Activated naive CD4-positive, alpha-beta T cell (primary cell): ENCODE measurements at regions not wholly inside any gene's neighbourhood (a gene's known extent, or its start where the extent isn't known, plus 50 kb on each side); places are given as distances from the start of the nearest gene placed in this dataset.
"Not testable (repeated sequence)": the region's sequence is repeated elsewhere in the genome, so short reads cannot be mapped to it uniquely, and the experiment has no call there.

Source experiments
- DNase-seq, 4 experiments: peaks; one replicate each; lab custom pipeline; 2025; lab: John Stamatoyannopoulos, UW

DNA sequence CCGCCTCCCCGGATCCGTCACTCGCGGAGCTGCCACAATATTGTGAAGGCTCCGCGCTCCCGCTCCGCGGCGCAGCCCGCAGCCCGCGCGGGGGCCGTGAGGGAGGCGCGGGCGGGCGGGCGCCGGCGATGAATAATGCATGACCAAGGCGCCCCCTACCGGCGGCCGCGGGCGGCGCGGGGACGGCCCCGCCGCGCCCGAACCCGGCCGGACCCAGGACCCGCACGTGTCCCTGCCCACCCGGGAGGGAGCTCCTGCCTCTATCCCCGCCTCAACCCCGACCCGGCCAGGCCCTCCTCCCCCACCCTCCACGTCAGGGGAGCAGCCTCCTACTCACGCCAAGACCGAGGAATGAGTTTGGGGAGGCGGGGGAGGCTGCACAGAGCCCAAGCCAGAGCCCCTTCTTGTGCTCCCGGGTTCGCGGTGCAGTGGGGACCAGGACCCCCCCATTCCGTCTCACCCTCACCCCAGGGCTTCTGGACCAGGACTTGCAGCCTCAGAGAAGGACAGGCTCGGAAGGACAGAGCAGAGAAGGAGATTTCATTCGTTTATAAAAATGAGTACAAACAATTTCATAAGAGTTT is 70.8 kb upstream of the CASZ1 start:
- peak; percentile 19 to 60 (median 35) for DNase-seq

DNA sequence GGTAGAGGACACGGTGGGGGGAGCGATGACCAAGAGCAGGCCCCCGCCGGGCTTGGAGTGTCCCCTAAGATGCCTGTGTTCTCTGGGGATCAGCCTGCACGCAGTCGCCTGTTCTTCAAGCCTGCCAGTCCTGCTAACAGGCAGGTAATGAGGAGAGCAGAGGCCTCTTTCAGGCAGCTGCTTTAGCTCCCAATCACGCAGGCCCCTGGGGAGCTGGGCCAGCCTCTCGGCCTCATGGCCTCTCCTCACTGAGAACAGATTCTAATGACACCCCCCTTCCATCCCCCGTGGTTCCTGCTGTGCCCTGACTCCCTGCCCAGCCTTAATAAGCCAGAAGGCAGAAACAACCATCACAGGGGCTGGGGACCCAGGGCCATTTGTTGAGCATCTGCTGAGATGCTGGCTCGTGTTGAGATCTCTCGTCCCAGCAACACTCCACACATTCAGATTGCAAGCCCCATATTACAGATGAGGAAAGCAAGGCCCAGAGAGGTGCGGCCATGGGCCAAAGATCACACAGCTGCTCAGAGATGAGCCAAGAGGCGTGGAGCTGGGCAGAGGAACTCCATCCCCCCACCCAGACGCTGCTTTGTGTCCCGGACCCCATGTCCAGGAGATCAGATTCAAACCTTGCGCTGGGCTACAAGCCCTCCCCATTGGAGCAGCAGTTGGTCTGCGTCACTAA is 71.6 kb upstream of the CASZ1 start:
- no peak for DNase-seq

DNA sequence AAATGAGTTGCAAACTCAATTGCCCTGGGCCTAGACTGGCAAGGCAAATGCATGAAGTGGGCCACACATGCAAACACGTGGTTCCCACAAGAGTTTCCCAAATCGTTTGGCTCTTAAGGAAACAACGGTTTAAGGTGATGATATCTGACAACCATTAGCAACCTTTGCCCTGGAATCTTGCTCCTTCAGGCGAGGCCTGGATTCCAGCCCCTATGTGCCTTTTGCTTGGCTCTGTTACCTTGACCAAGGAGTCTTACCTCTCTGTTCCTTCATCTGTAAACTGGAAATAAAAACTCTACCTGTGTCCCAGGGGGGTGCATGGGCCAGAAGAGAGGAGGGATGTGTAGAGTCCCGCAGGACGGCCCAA is 72.1 kb upstream of the CASZ1 start:
- DNase-seq, result no peak

DNA sequence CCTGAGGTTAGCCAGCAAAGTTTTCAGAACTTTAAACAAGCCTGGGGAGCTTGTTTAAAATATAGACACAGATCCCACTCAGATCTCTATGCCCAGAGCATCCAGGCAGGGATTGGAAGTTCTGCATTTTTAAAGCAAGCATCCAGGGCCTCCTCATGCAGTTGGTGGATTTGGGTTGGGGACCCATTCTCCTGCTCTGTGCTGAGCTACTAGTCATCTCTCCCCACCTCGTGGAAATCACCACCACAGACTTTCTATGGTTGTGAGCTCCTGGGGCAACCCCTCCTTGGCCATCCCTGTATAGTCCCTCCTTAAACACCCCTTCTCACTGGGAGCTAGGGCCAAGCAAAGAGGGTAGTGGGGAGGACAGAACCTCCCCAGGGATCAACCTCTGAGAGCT is 73.5 kb upstream of the CASZ1 start:
- DNase-seq, result no peak

DNA sequence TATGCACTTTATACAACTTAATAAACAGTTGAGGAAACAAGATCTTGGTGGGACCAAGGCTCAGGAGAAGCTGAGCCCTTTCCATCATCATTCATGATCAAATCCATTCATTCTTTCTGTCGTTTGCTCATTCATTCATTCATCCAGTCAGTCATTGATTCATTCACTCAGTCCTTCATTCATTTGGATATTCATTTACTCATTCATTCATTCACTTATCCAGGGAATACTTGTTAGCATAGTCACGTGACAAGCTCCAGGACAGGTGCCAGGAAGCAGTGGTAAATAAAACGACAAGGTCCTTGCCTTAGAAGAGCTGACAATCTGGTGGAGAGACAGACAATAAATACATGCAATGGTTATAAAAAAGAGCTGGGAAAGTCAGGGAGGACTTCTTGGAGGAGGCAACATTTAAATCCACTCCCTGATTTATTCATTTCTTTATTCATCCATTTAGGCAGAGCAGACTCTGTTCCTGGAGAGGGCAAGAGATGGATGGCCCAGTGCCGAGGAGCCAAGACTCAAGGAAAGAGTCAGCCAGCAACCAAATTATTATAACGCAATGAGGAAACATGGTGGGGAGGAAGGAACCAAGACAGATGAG is 74.1 kb upstream of the CASZ1 start:
- DNase-seq, result no peak

DNA sequence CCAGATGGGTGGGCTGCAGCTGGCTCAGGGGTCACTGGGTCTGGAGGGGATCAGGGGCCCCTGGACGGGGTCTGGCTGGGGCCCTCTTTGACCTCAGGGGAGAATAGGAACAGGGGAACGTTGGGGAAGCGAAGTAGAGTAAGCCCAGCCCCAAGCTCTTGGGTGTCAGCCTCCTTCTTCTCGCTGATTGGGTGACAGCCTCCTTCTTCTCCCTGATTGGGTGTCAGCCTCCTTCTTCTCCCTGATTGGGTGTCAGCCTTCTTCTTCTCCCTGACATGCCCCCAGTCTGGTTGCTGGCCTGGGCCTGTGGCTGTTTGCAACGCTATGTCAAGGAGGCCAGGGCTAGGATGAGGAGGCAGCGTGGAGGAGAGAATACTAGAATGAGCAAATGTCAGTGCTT is 76.7 kb upstream of the CASZ1 start:
- no peak for DNase-seq

DNA sequence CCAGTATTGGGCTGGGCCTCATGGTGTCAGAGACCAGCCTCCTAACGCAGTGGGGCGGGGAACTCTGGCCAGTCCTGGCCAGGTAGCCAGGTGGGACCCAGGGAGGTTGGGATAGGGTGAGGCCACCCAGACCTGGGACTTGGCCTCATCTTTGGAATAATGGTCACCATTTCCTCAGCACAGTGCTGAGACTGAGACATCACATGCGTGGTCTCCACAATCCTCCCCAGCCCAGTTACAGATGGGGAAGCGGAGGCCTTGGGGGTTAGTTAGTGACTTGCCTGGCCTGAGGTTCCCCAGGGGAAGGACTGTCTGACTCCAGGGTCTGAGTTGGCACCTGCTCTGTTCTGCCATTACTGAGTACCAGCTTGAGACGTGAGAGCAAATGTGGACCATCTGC is 77.9 kb upstream of the CASZ1 start:
- no peak for DNase-seq

DNA sequence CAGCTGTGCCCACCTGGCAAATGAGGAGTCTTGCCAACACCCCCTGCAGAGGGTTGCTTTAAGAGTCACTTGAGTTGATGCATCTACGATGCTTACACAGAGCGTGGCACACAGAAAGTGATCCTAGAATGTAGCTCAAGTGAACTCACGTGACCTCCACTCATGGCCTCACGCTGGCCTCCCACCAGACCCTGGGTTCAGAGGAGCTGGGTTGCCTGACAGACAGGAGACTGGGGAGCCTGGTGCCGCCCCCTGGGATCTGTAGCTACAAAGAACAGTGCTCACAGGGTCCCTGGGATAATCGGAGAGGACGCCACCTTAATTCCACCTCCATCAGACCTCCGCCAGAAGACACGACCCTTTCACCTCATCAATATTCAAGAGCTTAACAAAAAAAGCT is 81.4 kb upstream of the CASZ1 start:
- DNase-seq, result no peak

DNA sequence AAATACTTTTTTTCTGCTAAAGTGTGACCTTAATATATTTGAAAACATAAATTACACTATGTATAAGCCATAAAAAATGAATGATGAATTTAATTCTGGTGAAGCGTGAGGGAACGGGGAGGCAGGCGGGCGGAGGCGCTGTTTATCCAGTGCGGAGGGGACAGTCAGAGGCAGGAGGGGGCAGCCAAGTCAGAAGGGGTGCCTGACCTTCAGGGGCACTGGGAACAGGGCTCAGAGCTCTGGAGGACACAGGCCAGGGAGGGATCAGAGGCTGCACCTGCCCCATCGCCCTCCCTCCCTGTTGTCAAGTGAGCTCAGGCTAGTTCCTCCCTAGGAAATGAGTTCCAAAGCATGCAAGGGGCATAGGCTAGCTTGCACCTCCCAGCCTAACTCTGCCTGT is 82.0 kb upstream of the CASZ1 start:
- DNase-seq, result no peak

DNA sequence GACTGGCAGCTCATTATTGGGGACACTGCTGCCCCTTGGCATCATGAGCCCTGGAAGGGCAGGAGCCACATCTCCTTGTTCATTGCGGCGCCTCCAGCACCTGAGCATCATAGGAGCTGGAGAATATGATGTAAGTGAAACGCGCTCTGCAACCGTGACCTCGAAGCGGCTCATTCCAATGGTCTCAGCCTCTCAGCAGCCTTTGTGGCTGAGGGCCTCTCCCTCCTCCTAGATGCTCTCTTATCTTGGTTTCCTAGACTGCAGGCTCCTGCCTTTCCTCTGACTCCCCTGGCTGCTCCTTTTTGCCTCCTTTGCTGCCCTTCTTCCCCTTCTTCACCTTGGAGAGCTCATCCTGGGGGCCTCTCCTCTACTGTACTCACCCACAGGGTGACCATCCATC is 83.6 kb upstream of the CASZ1 start:
- DNase-seq, result no peak

DNA sequence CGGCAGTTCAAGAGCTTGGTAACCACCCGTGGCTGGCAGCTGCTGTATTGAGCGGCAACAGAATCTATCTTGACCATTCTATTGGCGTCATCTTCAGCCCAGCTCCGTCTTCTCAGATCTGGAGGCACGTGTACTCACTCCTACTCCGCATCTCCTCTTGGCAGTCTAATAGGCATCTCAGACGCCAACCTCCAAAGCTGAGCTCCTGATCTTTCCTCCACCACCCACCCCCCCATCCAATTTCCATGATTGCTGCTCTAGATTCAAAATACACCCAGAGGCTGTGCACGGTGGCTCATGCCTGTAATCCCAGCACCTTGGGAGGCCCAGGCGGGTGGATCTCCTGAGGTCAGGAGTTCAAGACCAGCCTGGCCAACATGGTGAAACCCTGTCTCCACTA is 84.6 kb upstream of the CASZ1 start:
- no peak for DNase-seq

DNA sequence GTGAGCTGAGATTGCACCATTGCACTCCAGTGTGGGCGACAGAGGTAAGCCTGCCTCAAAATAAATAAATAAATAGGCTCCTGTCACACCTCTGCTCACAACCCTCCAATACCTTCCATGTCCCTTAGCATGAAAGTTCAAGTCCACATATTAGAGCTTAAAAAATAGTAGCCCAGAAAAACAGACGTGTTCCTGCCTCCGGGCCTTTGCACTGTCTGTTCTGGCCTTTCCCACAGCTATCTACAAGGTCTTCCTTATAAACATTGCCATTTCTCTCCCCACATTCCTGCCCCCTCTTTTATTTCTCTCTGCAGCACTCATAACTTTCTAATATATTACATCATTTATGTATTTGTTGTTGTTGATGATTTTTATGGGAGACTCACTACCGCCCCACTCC is 85.6 kb upstream of the CASZ1 start:
- DNase-seq, result no peak

DNA sequence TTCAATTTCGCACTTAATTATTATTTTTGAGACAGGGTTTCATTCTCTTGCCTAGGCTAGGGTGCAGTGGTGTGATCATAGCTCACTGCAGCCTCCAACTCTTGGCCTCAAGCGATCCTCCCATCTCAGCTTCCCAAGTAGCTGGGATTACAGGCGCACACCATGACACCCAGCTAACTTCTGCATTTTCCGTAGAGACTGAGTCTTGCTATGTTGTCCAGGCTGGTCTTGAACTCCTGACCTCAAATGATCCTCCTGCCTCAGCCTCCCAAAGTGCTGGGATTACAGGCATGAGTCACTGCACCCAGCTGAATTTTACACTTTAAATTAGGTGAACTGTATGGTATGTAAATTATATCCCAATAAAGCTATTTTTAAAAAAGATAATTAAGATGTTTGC is 90.6 kb upstream of the CASZ1 start:
- DNase-seq, result not testable (repeated sequence)

DNA sequence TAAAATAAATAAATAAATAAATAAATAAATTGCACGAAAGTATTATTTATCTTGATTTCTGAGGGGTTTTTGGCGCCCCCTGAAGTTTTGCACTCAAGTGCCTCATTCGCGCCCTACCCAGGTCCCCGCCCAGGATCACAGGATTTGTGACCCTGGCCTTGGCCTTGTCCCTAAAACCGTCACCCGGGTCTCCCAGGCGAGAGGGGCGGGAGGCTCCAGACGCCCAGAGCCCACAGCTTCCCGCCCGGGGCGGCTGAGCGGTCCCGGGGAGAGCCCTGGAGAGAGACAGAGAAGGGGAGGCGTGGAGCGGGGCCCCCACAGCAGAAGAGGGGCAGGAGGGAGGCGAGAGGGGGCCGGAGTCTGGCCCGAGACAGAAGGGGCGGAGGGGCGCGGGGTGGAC is 91.8 kb upstream of the CASZ1 start:
- DNase-seq, result no peak

DNA sequence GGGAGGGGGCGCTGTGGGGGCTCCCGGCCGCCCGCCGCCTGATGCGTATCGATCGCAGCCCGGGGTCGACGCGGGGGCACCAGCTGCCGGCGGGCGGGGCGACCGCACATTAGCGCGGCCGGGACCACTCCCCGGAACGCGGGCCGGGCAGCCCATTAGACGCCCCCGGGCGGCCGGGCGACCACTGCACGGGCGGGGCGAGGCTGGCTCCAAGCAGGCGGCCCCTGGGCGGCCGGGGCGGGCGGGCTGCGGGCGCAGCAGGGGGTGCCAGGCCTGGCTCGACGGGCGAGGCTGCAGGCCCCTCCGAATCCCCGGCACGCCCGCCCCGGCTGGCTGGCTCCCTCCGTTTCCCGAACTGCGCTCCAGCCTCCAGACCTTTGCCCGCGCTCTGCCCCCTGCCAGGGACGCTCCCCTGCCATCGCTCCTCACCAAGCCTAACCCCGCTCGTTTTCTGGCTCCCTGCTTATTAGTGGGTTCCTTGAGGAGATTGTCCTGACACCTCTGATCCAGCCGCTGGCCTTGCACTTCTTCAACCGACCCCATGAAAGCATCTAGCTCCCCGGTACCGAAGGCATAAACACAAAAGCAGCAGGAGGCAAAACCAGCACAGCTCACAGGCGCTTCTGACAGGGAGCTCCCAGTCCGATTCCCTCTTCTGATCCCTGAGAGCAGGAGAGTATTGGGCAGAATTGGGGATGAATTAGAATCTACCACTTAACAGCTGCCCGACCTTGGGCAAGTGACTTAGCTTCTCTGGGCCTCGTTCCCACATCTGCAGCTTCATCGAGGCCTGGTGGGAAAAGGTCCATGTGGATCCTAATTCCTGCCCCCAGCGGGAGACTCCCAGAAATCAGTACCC is 92.6 kb upstream of the CASZ1 start:
- no peak for DNase-seq

DNA sequence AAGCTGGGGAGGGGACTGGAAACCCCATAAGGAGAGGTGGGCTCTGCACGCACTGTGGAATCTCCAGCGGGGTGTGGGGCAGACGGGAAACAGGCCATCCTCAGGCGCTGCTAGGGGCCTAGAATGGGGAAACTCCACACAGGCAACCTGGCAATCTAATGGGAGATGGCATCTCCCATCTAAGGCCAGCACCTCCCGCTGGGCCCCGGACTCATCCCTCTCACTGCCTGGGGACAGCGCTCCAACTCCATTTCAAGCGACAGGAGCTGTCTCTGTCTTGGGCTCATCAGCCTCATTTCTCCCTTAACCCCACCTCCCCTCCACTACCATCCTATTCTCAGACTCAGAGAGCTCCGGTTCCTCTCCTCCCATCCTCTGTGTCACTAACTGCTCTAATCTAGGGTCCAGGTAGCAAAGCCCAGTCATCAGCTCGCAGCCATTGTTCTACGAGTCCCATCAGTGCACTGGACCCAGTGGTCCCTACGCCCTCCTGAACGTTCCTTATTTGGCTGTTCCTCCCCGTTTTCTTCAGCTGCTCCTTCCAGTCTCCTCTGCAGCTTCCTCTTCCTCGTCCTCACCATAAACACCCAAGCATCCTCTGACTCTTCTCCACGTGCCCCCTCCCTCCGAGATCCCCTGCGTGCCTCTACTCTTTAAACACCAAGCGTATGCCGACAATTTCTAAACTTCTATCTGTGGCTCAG is 93.4 kb upstream of the CASZ1 start:
- DNase-seq, result no peak

DNA sequence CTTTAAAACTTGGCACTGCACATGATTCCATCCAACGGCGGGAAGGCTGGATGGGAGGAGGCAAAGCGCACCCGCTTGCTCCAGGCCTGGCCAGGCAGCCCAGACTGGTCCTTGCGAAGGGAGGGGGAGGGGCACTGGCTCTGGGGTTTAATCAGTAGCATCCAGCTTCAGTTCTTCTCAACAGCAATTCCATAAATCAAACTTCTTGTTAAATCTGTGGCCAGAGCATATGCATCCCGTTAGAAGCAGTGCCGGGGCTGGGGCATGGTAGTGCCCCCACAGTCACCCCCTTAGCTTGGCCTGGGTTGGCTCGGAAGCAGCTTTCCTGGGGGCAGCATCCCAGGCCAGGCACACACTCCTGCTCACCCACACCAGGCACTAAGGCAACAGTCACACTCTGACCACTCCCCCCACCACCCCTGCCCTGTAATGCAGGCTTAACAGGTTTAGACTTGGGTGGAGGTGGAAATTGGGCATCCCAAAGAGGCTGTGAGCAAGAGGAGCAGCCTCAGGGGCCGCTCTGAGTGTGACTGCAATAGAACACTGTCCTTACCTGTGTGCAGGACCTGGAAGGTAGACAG is 94.1 kb upstream of the CASZ1 start:
- no peak for DNase-seq

DNA sequence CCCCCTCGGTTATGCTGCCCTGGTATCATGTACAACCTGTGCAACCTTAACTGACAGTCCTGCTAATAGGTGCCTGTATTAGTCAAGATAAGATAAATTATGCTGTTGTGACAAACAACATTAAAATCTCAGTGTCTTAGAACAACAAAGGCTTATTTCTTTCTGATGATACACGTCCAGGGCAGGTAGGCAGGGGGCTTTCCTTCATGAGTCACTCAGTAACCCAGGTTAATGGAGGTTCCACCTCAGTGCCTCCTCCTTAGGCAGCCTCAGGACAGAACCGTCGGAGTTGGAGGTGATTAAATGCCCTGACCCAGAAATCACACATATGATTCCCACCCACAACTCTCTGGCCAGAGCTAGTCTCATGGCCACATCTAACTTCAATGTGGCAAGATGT is 94.6 kb upstream of the CASZ1 start:
- DNase-seq, result no peak

DNA sequence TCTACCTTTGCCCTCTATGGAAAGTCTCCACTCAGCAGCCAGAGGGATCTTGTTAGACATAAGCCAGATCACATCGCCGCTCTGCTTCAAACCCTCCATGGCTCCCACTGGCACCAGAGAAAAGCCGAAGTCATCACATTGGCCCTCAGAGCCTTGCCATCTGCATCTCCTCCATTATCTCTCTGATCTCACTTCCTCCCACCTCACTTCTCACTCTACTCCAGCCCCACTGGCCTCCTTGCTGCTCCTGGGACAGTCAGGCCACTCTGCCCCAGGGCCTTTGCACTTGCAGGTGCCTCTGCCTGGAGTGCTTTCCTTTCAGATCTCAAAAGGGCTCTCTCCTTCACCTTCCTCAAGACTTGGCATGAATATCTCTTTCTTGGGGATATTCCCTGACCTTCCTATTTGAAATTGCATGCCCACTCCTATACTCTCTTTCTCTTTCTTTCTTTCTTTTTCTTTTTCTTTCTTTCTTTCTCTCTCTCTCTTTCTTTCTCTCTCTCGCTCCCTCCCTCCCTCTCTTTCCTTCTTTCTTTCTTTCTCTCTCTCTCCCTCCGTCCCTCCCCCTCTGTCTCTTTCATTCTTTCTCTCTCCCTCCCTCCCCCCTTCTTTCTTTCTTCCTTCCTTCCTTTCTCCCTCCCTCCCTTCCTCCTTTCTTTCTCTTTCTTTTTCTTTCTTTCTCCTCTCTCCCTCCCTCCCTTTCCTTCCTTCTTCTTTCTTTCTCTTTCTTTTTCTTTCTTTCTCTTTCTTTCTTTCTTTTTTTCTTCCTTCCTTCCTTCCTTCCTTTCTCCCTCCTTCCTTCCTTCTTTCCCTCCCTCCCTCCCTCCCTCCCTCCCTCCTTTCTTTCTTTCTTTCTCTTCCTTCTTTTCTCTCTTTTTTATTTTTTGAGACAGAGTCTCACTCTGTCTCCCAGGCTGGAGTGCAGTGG is 96.0 kb upstream of the CASZ1 start:
- no peak for DNase-seq

DNA sequence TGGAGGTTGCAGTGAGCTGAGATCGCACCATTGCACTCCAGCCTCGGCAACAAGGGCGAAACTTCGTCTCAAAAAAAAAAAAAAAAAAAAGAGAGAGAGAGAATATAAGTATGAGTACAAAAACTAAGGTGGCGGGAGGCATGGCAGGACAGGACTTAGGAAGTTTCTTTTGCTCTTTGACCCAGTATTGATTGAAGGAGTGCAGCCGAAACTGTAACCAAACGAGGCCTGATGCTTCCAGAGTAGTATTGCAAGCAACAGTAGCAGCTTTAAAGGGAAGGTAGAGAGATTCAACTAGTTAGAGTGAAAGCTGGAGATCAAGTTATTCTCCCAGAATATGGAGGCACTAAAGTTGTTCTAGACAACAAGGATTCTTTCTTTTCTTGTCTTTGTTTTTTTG is 99.2 kb upstream of the CASZ1 start:
- DNase-seq, result no peak

DNA sequence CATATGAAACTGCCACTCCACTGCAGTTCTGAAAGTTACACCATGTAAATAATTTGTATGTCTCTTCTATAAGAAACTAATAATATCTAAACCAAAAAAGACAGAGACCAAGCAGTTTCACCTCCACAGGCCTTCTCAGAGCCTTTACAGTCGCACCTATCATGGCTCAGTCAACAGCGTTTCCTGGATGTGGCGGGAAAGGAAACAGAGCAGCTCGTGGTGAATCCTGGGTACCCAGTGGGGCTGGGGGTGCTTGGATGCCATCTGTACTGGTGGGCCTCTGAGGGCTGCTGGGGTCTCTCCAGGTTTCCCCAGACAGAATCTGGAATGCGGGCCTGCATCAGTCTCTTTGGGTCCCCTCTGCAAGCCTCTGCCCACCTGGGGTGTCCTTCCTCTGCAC is 100.2 kb upstream of the CASZ1 start:
- DNase-seq, result no peak
